GM13976 (cell line): ENCODE measurements at regions not wholly inside any gene's neighbourhood (a gene's known extent, or its start where the extent isn't known, plus 50 kb on each side); places are given as distances from the start of the nearest gene placed in this dataset.

Experiments used
- DNase-seq: peaks from one replicate; pipeline ENCODE4 v3.0.0; 2012; ENCODE audit warnings: low spot score
- CTCF ChIP-seq: IDR thresholded peaks from 2 replicates; pipeline ENCODE4 v1.5.1; 2012; ENCODE audit warnings: borderline replicate concordance, mild to moderate bottlenecking; ENCODE audit not compliant: insufficient read depth; ENCODE audit errors: extremely low read depth, missing control alignments, control extremely low read depth
- in situ Hi-C: fragments of 300-500 bp; cut with MboI; formaldehyde crosslinking; loops from one replicate; pipeline ENCODE4 v1.12.0; 2022; ENCODE audit warnings: low sequenced_read_pairs, mixed read lengths, inconsistent platforms; ENCODE audit not compliant: unreplicated experiment

DNA sequence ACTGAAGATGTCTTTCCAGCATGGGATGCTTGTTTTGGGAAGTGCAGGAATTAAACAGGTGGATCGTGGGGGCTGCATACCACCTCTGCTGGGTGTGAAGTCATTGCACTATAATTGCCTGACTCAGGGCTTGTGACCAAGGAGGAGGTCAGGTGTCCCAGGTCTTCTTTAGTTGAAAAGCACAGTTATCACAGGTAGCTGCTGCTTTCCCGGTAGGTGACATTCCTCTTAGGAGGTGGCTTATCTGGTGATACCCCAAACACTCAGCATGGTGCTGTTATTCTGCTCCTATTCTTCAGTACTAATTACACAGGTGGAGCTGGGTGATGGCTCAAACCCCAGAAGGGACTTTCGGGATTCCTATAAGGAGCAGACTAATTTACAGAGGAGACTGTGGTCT, 320.3 kb upstream of the PLXNA2 start:
- in situ Hi-C loops: no loop called here
- no peak for TF ChIP-seq CTCF
- DNase-seq: no peak

DNA sequence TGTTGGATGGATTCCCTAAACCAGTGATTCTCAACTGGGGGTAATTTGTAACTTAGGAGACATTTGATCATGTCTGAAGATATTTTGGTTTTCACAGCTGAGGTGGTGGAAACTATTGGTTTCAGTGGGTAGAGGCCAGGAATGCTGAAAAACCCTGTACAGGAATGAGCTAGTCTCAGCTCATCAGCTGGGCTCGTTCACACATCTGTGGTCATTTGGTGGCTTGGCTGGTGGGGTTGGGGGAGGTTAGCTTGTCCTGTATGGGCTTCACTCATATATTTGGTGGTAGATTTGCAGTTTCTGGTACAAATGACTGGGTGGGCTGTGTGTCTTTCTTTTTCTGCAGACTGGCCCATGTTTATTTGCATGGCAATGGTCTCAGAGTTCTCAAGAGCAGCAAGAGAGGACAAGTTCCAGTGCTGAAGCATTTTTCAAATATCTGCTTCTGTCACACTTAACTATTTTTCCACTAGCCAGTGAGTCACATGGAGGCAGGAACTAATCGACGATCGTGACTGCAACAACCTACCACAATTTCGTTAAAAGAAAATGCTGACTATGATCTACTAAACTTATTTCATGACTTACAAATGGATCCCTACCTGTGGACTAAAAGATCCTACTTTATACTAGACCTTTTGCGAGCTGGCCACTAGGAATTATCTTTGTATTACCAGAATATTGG, 321.7 kb upstream of the PLXNA2 start:
- TF ChIP-seq CTCF: no peak
- in situ Hi-C loops: no loop called here
- DNase-seq: no peak

DNA sequence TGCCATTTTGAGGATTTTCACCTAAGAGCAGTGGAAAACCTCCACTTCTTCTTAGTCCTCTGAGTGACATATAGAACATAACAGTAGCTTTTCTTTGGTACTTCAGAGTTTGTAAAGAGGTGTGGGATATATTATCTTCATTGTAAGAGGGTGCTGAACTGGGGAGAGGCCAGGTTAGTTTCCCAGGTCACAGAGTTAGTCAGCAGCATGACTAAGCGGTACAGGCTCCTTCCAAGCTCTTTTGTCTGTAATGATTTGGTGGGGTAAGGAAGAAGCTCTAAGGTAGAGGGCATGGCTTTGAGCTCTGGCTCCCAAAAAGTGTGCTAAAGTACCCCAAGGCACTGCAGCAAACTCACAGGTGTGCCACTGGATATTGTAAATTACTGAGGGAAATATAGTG, 325.0 kb upstream of the PLXNA2 start:
- DNase-seq: no peak
- TF ChIP-seq CTCF: no peak
- in situ Hi-C loops: no loop called here

- no peak for TF ChIP-seq CTCF
- DNase-seq: no peak
- in situ Hi-C loops: no loop called here
Observed at GRCh38 chr1:208570362-208570761, 326.2 kb upstream of the PLXNA2 start.

- TF ChIP-seq CTCF: no peak
- DNase-seq: no peak
- in situ Hi-C loops: no loop called here
Observed at GRCh38 chr1:208576425-208576824, 332.2 kb upstream of the PLXNA2 start.

GRCh38 chr1:208577381-208577905, 333.3 kb upstream of the PLXNA2 start:
- no peak for DNase-seq
- TF ChIP-seq CTCF: no peak
- in situ Hi-C loops: no loop called here
